ENCODE measurements at regions not wholly inside any gene's neighbourhood (a gene's known extent, or its start where the extent isn't known, plus 50 kb on each side); places are given as distances from the start of the nearest gene placed in this dataset.
A peak's percentile ranks its signal among the peaks of the same experiment; 100 is the strongest.

GRCh38 chr4:100100985-100101384, 89.3 kb downstream of the DDIT4L start:
- H3K4me3 ChIP-seq (ENCODE audit: low read depth, low read length): no peak overlapping the region
- no peak for DNase-seq (ENCODE audit: low read depth)
- TF ChIP-seq CTCF (IDR thresholded peaks at IDR 0.05; ENCODE audit: low read depth, low read length, missing control alignments): no peak

GRCh38 chr4:100099746-100100145, 90.5 kb downstream of the DDIT4L start:
- DNase-seq (ENCODE audit: low read depth): no peak
- TF ChIP-seq CTCF (IDR thresholded peaks at IDR 0.05; ENCODE audit: low read depth, low read length, missing control alignments): no peak
- H3K4me3 ChIP-seq (ENCODE audit: low read depth, low read length): no peak overlapping the region

- no peak for TF ChIP-seq CTCF (IDR thresholded peaks at IDR 0.05; ENCODE audit: low read depth, low read length, missing control alignments)
- no peak overlapping the region for H3K4me3 ChIP-seq (ENCODE audit: low read depth, low read length)
- DNase-seq (ENCODE audit: low read depth): no peak
These were observed 91.6 kb downstream of the DDIT4L start for GRCh38 chr4:100098681-100099080.

- H3K4me3 ChIP-seq (ENCODE audit: low read depth, low read length): no peak overlapping the region
- no peak for DNase-seq (ENCODE audit: low read depth)
- TF ChIP-seq CTCF (IDR thresholded peaks at IDR 0.05; ENCODE audit: low read depth, low read length, missing control alignments): no peak
These were observed 92.2 kb downstream of the DDIT4L start for GRCh38 chr4:100098011-100098545.

- DNase-seq (ENCODE audit: low read depth): no peak
- H3K4me3 ChIP-seq (ENCODE audit: low read depth, low read length): no peak overlapping the region
- TF ChIP-seq CTCF (IDR thresholded peaks at IDR 0.05; ENCODE audit: low read depth, low read length, missing control alignments): peak; percentile 81
These were observed 94.3 kb downstream of the DDIT4L start for GRCh38 chr4:100095729-100096595.

GRCh38 chr4:100093091-100093866, 97.0 kb downstream of the DDIT4L start:
- no peak overlapping the region for H3K4me3 ChIP-seq (ENCODE audit: low read depth, low read length)
- peak; percentile 29 for DNase-seq (ENCODE audit: low read depth)
- TF ChIP-seq CTCF (IDR thresholded peaks at IDR 0.05; ENCODE audit: low read depth, low read length, missing control alignments): peak; percentile 79

All from GM12864 (cell line).